OCI-LY3 (cell line): ENCODE measurements at regions not wholly inside any gene's neighbourhood (a gene's known extent, or its start where the extent isn't known, plus 50 kb on each side); places are given as distances from the start of the nearest gene placed in this dataset.

Experiments used
- EZH2phosphoT487 ChIP-seq: fragments of 200-600 bp; shearing (Covaris generic); IDR thresholded peaks from 2 replicates; pipeline ENCODE4 v1.6.1; 2018; ENCODE audit warnings: antibody characterized with exemption, mixed run types, low read depth
- TF ChIP-seq, protein P1 (sequence below): fragments of 200-600, 300-600 bp; sonication (generic); IDR thresholded peaks from 2 replicates; pipeline ENCODE4 v1.5.1; 2014; ENCODE audit warnings: antibody characterized with exemption, low read length, low read depth

DNA sequence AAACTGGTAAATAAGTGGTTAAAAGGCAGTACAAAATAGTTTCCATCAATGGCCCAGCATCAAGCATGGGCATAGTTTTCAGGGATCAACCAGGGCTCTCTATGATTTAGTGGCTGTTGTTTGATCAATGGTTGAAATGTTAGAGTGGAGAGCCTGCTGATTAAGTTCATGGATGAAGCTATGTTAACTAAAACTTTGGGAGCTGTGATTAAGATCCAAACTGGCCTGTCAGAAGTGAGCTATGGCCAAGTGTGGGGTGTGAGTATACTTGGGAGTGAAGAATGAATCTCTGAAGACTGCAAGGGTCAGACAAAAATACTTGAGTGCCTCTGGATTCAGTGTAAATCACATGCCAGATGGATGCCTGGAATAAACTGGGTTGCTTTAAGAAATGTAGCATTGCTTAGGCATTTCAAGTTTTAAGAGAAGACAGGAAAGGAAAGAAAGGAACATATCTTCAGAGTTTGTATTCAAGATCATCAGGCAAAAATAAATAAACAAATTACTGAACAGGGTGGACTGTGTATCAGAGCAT, 422.2 kb upstream of the ADAMTS9 start:
- TF ChIP-seq, protein P1, sequence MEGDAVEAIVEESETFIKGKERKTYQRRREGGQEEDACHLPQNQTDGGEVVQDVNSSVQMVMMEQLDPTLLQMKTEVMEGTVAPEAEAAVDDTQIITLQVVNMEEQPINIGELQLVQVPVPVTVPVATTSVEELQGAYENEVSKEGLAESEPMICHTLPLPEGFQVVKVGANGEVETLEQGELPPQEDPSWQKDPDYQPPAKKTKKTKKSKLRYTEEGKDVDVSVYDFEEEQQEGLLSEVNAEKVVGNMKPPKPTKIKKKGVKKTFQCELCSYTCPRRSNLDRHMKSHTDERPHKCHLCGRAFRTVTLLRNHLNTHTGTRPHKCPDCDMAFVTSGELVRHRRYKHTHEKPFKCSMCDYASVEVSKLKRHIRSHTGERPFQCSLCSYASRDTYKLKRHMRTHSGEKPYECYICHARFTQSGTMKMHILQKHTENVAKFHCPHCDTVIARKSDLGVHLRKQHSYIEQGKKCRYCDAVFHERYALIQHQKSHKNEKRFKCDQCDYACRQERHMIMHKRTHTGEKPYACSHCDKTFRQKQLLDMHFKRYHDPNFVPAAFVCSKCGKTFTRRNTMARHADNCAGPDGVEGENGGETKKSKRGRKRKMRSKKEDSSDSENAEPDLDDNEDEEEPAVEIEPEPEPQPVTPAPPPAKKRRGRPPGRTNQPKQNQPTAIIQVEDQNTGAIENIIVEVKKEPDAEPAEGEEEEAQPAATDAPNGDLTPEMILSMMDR, result no peak
- no peak for TF ChIP-seq EZH2phosphoT487
